ENCODE measurements at regions not wholly inside any gene's neighbourhood (a gene's known extent, or its start where the extent isn't known, plus 50 kb on each side); places are given as distances from the start of the nearest gene placed in this dataset.

DNA sequence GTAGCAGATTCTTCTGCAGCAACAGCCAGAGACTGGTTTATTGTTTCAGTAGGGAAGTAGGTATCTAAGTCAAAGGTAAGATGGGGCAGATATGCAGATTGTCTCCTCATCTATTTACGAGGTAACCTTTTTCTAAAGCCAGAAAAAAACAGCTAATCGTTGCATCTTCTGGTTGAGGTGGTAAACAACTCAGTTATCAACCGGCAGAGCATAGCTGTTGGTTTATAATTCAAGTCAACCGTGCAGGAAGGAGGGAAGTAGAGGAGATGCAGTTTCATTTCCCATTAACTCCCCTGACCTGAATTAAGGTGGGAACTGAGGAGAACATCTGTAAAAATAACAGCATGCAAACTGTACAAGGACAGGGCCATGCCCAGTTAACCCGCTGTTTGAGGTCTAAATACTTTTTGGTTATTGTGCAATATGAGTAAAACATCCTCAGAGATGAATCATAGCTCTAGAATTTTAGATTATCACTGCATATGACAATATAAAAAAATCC lies 156.5 kb upstream of the ITGB1 start:
- no peaks in the 10 kb centered on the region for H3K9me3 Mint-ChIP-seq (ENCODE audit: unreplicated experiment)
- no peak overlapping the region for H3K27ac Mint-ChIP-seq (ENCODE audit: unreplicated experiment)
- peaks cover 49% of the 10 kb centered on the region for H3K4me1 Mint-ChIP-seq (ENCODE audit: unreplicated experiment)
- no peak for DNase-seq (ENCODE audit: extremely low spot score, unreplicated experiment)
- no peak overlapping the region for H3K4me3 Mint-ChIP-seq (ENCODE audit: unreplicated experiment)
- no peaks in the 10 kb centered on the region for H3K27me3 Mint-ChIP-seq (ENCODE audit: unreplicated experiment)
- H3K36me3 Mint-ChIP-seq (ENCODE audit: unreplicated experiment): no peaks in the 10 kb centered on the region
- TF ChIP-seq, protein P1, sequence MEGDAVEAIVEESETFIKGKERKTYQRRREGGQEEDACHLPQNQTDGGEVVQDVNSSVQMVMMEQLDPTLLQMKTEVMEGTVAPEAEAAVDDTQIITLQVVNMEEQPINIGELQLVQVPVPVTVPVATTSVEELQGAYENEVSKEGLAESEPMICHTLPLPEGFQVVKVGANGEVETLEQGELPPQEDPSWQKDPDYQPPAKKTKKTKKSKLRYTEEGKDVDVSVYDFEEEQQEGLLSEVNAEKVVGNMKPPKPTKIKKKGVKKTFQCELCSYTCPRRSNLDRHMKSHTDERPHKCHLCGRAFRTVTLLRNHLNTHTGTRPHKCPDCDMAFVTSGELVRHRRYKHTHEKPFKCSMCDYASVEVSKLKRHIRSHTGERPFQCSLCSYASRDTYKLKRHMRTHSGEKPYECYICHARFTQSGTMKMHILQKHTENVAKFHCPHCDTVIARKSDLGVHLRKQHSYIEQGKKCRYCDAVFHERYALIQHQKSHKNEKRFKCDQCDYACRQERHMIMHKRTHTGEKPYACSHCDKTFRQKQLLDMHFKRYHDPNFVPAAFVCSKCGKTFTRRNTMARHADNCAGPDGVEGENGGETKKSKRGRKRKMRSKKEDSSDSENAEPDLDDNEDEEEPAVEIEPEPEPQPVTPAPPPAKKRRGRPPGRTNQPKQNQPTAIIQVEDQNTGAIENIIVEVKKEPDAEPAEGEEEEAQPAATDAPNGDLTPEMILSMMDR (IDR thresholded peaks at IDR 0.05): no peak

DNA sequence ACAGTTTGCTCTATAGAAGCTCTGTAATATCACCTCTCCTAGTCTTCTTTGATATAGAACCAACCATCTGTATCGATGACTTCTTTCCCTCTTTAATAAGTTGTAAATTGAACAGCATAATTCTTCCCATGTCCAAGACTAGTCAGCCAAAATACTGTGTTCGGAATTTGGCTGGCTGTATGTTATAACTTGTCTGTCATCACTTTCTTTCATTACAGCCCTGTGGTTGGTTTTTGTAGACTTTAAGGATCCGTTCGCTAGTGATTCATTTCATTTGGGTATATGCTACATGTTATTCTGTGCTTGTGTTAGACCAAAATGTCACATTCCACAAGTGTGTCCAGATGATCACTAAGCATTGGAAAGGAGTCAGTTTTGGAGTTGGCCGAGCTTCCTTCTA lies 155.4 kb upstream of the ITGB1 start:
- Mint-ChIP-seq H3K27ac (ENCODE audit: unreplicated experiment) (peak overlapping the region; percentile 52), H3K4me3 (ENCODE audit: unreplicated experiment) (no peak overlapping the region), H3K27me3 (ENCODE audit: unreplicated experiment) (no peaks in the 10 kb centered on the region), H3K9me3 (ENCODE audit: unreplicated experiment) (no peaks in the 10 kb centered on the region), H3K4me1 (ENCODE audit: unreplicated experiment) (peaks cover 52% of the 10 kb centered on the region), H3K36me3 (ENCODE audit: unreplicated experiment) (no peaks in the 10 kb centered on the region)
- no peak for DNase-seq (ENCODE audit: extremely low spot score, unreplicated experiment)
- TF ChIP-seq, protein P1 (IDR thresholded peaks at IDR 0.05): no peak

DNA sequence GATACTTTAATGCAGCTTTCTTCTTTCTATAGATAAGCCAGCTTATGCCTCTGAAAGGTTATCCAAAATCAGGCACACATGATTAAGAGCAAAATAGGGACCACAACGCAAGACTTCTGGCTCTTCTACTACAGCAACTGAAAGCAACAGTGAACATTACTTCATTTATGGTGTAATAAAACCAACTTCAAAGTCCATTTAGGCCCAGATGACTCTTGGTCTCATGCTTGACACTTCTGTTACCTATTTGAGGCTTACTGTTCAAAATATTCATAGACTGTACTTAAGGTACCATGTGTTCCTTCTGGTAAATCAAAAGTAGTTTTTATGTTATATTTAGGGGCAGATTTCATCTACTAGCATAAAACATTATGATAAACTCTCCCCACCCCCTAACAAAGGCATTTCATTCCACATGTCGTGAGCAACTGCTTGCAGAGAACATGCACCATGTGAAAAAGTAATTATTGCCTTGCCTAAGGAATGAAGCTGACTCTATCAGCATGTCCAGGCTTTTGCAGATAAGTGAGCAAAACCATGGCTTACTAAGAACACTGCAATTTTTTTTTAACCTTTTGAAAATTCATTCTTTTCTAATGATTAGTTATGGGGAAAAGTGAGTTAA lies 154.9 kb upstream of the ITGB1 start:
- Mint-ChIP-seq H3K4me1 (ENCODE audit: unreplicated experiment) (peaks cover 52% of the 10 kb centered on the region), H3K27ac (ENCODE audit: unreplicated experiment) (no peak overlapping the region), H3K36me3 (ENCODE audit: unreplicated experiment) (no peaks in the 10 kb centered on the region), H3K27me3 (ENCODE audit: unreplicated experiment) (no peaks in the 10 kb centered on the region), H3K4me3 (ENCODE audit: unreplicated experiment) (no peak overlapping the region), H3K9me3 (ENCODE audit: unreplicated experiment) (no peaks in the 10 kb centered on the region)
- TF ChIP-seq, protein P1 (IDR thresholded peaks at IDR 0.05): no peak
- no peak for DNase-seq (ENCODE audit: extremely low spot score, unreplicated experiment)

DNA sequence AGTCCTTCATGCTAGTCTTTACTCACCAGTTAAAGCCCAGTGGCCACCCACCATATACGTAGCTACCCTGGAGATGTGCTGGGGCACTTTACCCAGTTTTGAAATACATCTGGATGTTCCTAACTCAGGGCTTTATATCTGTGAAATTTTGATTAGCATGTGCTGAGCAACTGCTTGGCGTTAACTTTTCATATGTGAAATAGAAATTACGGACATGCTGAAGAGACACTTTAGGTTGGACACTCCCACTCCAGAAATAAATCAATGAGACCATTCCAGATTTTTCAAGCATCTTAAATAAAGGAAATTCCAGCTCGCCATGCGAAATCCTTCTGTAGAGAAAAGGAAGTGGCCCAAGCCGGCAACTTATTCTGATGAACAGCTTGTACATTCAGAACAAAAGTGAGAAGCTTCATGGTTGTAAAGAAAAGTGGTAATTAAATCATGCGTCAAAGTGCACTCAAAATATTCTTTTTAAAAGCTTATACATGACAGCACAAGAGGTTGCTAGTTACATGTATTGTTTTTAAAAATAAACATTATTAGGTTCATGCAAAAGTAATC lies 153.5 kb upstream of the ITGB1 start:
- no peak overlapping the region for H3K4me3 Mint-ChIP-seq (ENCODE audit: unreplicated experiment)
- no peaks in the 10 kb centered on the region for H3K9me3 Mint-ChIP-seq (ENCODE audit: unreplicated experiment)
- H3K4me1 Mint-ChIP-seq (ENCODE audit: unreplicated experiment): peaks cover 52% of the 10 kb centered on the region
- H3K27me3 Mint-ChIP-seq (ENCODE audit: unreplicated experiment): peaks cover 4% of the 10 kb centered on the region
- TF ChIP-seq, protein P1 (IDR thresholded peaks at IDR 0.05): no peak
- no peak overlapping the region for H3K27ac Mint-ChIP-seq (ENCODE audit: unreplicated experiment)
- no peaks in the 10 kb centered on the region for H3K36me3 Mint-ChIP-seq (ENCODE audit: unreplicated experiment)
- no peak for DNase-seq (ENCODE audit: extremely low spot score, unreplicated experiment)

DNA sequence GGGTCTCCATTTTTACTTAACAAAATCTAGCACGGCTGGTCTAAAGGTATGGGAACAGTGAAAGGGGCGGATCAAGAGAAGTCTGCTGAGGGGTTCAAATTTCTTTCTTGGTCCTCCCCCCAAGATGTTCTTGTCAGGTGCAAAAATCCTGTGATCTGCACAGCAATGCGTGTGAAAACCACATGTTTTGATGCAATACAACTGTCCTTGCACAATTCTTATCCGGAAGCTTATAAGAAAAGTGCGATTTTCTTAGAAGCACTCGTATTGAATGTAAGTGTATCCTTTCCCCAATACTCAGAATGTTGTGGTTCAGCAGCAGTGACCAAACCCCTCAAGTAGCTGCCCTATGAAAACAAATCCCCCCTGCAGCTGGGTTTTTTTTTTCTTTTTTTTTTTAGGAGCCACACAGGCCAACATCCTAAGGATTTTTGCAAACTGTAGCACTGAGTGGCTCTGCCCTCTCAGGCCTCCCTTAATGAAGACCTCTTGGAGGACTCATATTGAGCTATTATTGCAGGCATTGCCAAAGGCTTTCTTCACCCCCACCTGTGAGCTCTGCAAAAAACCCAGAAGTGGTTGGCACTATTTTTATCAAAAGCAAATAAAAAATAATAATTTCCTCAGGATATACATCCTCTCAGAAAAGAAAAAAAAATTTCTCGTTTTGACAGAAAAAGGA lies 151.9 kb upstream of the ITGB1 start:
- H3K4me3 Mint-ChIP-seq (ENCODE audit: unreplicated experiment): no peak overlapping the region
- TF ChIP-seq, protein P1 (IDR thresholded peaks at IDR 0.05): no peak
- peaks cover 44% of the 10 kb centered on the region for H3K4me1 Mint-ChIP-seq (ENCODE audit: unreplicated experiment)
- no peak for DNase-seq (ENCODE audit: extremely low spot score, unreplicated experiment)
- no peaks in the 10 kb centered on the region for H3K36me3 Mint-ChIP-seq (ENCODE audit: unreplicated experiment)
- H3K27me3 Mint-ChIP-seq (ENCODE audit: unreplicated experiment): peaks cover 4% of the 10 kb centered on the region
- no peaks in the 10 kb centered on the region for H3K9me3 Mint-ChIP-seq (ENCODE audit: unreplicated experiment)
- H3K27ac Mint-ChIP-seq (ENCODE audit: unreplicated experiment): no peak overlapping the region

Measured in osteocyte (in vitro differentiated cells).